ENCODE measurements at regions not wholly inside any gene's neighbourhood (a gene's known extent, or its start where the extent isn't known, plus 50 kb on each side); places are given as distances from the start of the nearest gene placed in this dataset.

- TF ChIP-seq TSHZ2 (CRISPR knock-in tag; IDR thresholded peaks at IDR 0.05) (no peak), PATZ1 (CRISPR knock-in tag; IDR thresholded peaks at IDR 0.05; ENCODE audit: borderline replicate concordance) (no peak), OSR1 (CRISPR knock-in tag; IDR thresholded peaks at IDR 0.05) (no peak), ZNF70 (CRISPR knock-in tag; IDR thresholded peaks at IDR 0.05) (no peak)
Measured at GRCh38 chr6:101113468-101114260, 232.5 kb upstream of the ASCC3 start (continued).

DNA sequence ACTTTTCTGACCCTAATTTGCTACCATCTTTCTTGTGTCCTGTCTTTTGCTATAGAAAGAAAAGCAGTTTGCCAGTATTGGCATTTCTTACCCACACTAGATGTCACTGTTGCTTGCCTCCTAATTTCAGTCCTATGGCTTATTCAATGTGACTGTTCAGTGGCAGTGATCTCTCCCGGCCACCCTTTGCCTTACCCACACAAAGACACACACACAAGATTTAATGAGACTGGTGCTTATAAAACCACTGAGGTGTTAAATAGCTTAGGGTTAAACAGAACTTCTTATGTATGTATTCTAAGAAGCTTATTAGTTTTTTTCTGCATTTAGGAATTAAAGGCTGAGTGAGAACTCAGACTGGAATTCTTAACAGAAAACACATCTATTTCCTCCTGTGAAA lies 233.6 kb upstream of the ASCC3 start:
- ATAC-seq = peak; percentile 71; the same call in 2 of the 3 replicates
- TF ChIP-seq ZFP30 (CRISPR knock-in tag; IDR thresholded peaks at IDR 0.05) (no peak), GLIS3 (CRISPR knock-in tag; IDR thresholded peaks at IDR 0.05) (no peak), TSHZ2 (CRISPR knock-in tag; IDR thresholded peaks at IDR 0.05) (no peak), ZNF8 (CRISPR knock-in tag; IDR thresholded peaks at IDR 0.05) (no peak), PPARA (CRISPR knock-in tag; IDR thresholded peaks at IDR 0.05; ENCODE audit: borderline replicate concordance) (no peak), ISL1 (CRISPR knock-in tag; IDR thresholded peaks at IDR 0.05) (no peak), ZNF565 (CRISPR knock-in tag; conservative IDR thresholded peaks at IDR 0.05; ENCODE audit: low read depth) (no peak), TCF4 (CRISPR knock-in tag; IDR thresholded peaks at IDR 0.05; ENCODE audit: borderline replicate concordance) (no peak), RARB (CRISPR knock-in tag; IDR thresholded peaks at IDR 0.05) (no peak), OSR1 (CRISPR knock-in tag; IDR thresholded peaks at IDR 0.05) (no peak)
- TF ChIP-seq, protein P1, sequence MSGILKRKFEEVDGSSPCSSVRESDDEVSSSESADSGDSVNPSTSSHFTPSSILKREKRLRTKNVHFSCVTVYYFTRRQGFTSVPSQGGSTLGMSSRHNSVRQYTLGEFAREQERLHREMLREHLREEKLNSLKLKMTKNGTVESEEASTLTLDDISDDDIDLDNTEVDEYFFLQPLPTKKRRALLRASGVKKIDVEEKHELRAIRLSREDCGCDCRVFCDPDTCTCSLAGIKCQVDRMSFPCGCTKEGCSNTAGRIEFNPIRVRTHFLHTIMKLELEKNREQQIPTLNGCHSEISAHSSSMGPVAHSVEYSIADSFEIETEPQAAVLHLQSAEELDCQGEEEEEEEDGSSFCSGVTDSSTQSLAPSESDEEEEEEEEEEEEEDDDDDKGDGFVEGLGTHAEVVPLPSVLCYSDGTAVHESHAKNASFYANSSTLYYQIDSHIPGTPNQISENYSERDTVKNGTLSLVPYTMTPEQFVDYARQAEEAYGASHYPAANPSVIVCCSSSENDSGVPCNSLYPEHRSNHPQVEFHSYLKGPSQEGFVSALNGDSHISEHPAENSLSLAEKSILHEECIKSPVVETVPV (CRISPR knock-in tag; IDR thresholded peaks at IDR 0.05) = no peak
- TF ChIP-seq, protein P2, sequence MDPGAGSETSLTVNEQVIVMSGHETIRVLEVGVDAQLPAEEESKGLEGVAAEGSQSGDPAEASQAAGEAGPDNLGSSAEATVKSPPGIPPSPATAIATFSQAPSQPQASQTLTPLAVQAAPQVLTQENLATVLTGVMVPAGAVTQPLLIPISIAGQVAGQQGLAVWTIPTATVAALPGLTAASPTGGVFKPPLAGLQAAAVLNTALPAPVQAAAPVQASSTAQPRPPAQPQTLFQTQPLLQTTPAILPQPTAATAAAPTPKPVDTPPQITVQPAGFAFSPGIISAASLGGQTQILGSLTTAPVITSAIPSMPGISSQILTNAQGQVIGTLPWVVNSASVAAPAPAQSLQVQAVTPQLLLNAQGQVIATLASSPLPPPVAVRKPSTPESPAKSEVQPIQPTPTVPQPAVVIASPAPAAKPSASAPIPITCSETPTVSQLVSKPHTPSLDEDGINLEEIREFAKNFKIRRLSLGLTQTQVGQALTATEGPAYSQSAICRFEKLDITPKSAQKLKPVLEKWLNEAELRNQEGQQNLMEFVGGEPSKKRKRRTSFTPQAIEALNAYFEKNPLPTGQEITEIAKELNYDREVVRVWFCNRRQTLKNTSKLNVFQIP (CRISPR knock-in tag; IDR thresholded peaks at IDR 0.05; ENCODE audit: borderline replicate concordance, low read depth) = no peak

GRCh38 chr6:101116337-101116736 lies 235.2 kb upstream of the ASCC3 start:
- ATAC-seq = no peak
- TF ChIP-seq ZC3H10 (CRISPR knock-in tag; IDR thresholded peaks at IDR 0.05) = no peak
- TF ChIP-seq BACH2 (CRISPR knock-in tag; IDR thresholded peaks at IDR 0.05; ENCODE audit: borderline replicate concordance) = no peak
- no peak for TF ChIP-seq ARNTL (CRISPR knock-in tag; IDR thresholded peaks at IDR 0.05; ENCODE audit: borderline replicate concordance, low read depth)
- TF ChIP-seq, protein P1 (CRISPR knock-in tag; IDR thresholded peaks at IDR 0.05) = no peak
- TF ChIP-seq PATZ1 (CRISPR knock-in tag; IDR thresholded peaks at IDR 0.05; ENCODE audit: borderline replicate concordance) = no peak
- no peak for TF ChIP-seq ZNF8 (CRISPR knock-in tag; IDR thresholded peaks at IDR 0.05)
- TF ChIP-seq, protein P2 (CRISPR knock-in tag; IDR thresholded peaks at IDR 0.05; ENCODE audit: borderline replicate concordance, low read depth) = no peak
- TF ChIP-seq ZNF565 (CRISPR knock-in tag; conservative IDR thresholded peaks at IDR 0.05; ENCODE audit: low read depth) = no peak
- no peak for TF ChIP-seq ZNF70 (CRISPR knock-in tag; IDR thresholded peaks at IDR 0.05)
